IPS-18c (cell line): ENCODE measurements at regions not wholly inside any gene's neighbourhood (a gene's known extent, or its start where the extent isn't known, plus 50 kb on each side); places are given as distances from the start of the nearest gene placed in this dataset.
"Not testable (repeated sequence)": the region's sequence is repeated elsewhere in the genome, so short reads cannot be mapped to it uniquely, and the experiment has no call there.

ENCODE experiments used
- H3K4me3 ChIP-seq: 2 replicates; pipeline ENCODE4 v1.7.0; 2013; ENCODE audit warnings: low read depth, mild to moderate bottlenecking, low read length, moderate library complexity; ENCODE audit not compliant: insufficient read depth
- H3K9me3 ChIP-seq: one replicate; pipeline ENCODE4 v1.6.1; 2013; ENCODE audit warnings: mild to moderate bottlenecking, low read length, moderate library complexity; ENCODE audit not compliant: control insufficient read depth, insufficient read depth

GRCh38 chr11:134511255-134511654 lies 99.2 kb upstream of the B3GAT1 start:
- Histone ChIP-seq H3K4me3 (no peak overlapping the region), H3K9me3 (no peaks in the 10 kb centered on the region)

DNA sequence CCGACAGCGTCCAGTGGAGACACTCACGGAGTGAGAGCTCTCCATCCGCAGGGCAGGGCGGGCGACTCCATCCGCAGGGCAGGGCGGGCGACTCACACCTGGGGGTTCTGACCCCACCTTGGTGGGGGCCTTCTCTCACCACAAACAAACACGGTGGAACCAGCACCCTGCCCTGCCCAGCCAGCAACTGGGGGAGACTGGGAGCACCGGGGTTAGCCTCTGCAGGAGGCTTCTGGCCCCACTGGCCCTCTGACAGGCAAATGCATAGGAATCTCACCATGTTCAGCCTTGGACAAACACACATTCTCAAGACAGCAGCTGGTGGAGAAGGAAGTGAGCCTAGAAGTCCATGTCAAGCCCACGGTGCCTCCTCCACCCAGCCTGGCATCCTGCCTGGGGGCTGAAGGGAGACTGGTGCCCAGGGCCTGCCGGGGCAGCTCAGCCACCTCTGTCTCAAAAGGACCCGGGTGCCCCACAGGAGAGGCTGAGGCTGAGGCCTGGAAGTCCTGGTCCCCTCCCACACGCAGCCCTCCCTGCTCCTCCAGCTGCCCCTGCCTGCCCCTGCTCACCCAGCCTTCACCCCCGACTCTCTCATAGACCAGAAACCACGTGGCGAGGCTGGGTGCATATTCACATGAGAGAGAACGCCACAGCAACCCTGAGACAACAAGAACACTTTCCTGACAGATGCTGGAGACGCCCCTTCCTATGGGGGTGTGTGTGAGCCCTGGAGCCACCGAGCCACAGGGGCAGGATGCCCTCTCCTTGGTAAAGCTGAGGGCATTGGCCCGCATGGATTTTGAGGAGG lies 98.4 kb upstream of the B3GAT1 start:
- Histone ChIP-seq H3K9me3 (no peaks in the 10 kb centered on the region), H3K4me3 (no peak overlapping the region)

GRCh38 chr11:134509381-134510232 lies 97.6 kb upstream of the B3GAT1 start:
- H3K4me3 ChIP-seq = no peak overlapping the region
- H3K9me3 ChIP-seq = no peaks in the 10 kb centered on the region

GRCh38 chr11:134508219-134508990 lies 96.4 kb upstream of the B3GAT1 start:
- Histone ChIP-seq H3K9me3 (no peaks in the 10 kb centered on the region), H3K4me3 (no peak overlapping the region)

- no peak overlapping the region for H3K4me3 ChIP-seq
- H3K9me3 ChIP-seq = no peaks in the 10 kb centered on the region
Measured at GRCh38 chr11:134506046-134506445, 94.0 kb upstream of the B3GAT1 start.

- H3K4me3 ChIP-seq = no peak overlapping the region
- H3K9me3 ChIP-seq = no peaks in the 10 kb centered on the region
Measured at GRCh38 chr11:134505125-134505524, 93.1 kb upstream of the B3GAT1 start.

DNA sequence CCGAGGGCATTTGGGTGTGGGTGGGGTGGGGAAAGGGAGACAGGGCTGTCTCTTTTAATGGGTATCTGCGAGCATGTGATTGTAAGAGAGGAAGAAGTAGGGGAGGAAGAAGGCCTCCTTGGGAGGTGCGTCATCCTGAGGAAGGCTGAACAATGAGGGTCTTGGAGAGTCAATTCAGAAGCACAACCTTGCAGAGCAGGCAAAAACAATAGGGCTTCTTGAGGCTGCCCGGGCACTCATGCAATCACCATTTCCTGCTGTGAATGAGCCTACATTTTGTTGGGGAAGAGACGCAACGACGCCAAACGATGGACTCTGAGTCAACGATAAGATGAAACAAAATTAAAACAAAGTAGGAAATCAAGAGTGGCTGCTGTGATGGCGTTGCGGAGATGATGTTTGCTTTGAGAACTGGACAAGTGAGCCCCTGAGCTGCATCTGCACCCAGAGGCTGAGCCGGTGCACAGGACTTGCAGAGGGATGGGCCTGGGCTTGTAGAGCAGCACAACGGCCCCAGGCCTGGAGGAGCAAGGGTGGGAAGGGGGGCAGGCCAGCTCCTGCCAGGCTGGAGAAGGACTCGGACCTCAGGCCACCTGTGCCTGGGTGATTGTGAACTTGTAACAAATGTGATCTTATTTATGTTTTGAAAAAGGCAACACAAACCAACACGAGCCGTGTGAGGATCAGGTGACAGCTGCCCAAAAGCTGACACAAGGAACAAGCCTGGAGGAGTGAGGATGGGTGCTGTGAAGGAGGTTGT lies 92.3 kb upstream of the B3GAT1 start:
- Histone ChIP-seq H3K9me3 (no peaks in the 10 kb centered on the region), H3K4me3 (no peak overlapping the region)

DNA sequence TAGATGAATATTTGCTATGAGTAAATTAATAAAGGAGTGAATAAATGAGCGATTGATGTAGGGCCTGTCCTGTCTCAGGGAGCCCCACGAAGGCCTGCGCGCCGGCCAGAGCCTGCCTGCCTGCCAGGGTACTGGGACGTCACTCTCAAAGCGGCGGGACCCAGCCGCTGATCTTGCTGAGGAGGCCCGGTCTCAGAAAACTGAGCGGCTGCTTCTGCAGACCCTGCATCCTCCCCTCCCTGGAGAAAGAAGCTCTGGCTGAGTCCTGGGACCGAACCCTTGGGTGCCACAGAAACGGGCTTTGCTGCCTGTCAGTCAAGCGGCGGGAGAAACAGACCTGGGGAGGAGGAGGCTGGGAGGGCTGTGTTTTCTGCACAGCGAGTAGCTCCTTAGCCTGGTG lies 91.6 kb upstream of the B3GAT1 start:
- H3K4me3 ChIP-seq = no peak overlapping the region
- H3K9me3 ChIP-seq = no peaks in the 10 kb centered on the region

GRCh38 chr11:134503100-134503499 lies 91.1 kb upstream of the B3GAT1 start:
- Histone ChIP-seq H3K4me3 (no peak overlapping the region), H3K9me3 (peaks cover under 1% of the 10 kb centered on the region)

- Histone ChIP-seq H3K4me3 (no peak overlapping the region), H3K9me3 (peaks cover 2% of the 10 kb centered on the region)
Measured at GRCh38 chr11:134502153-134502550, 90.1 kb upstream of the B3GAT1 start.

GRCh38 chr11:134501406-134502152 lies 89.5 kb upstream of the B3GAT1 start:
- no peak overlapping the region for H3K4me3 ChIP-seq
- peaks cover 2% of the 10 kb centered on the region for H3K9me3 ChIP-seq

DNA sequence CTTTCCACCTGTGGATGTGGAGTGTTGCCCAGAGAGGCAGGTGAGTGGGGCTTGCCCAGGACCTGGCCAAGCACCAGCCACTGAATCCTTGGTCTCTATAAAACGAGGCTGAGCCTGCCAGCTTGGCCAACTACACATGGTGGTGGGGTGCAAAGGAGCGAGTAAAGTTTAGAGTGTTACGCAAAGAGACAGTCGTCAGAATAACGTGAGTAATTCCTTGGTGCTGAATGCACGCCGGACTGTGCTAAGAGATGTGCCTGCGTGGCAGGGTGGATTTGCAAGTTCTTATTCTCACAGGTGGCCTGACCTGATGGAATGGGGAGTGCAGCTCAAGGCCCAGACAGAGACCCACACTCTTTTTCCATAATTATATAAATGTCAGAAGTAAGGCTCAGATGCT lies 88.6 kb upstream of the B3GAT1 start:
- peaks cover 2% of the 10 kb centered on the region for H3K9me3 ChIP-seq

GRCh38 chr11:134499990-134500389 lies 87.9 kb upstream of the B3GAT1 start:
- no peak overlapping the region for H3K4me3 ChIP-seq
- H3K9me3 ChIP-seq = peaks cover 2% of the 10 kb centered on the region

More for the DNA sequence above, 88.6 kb upstream of the B3GAT1 start:
- no peak overlapping the region for H3K4me3 ChIP-seq

DNA sequence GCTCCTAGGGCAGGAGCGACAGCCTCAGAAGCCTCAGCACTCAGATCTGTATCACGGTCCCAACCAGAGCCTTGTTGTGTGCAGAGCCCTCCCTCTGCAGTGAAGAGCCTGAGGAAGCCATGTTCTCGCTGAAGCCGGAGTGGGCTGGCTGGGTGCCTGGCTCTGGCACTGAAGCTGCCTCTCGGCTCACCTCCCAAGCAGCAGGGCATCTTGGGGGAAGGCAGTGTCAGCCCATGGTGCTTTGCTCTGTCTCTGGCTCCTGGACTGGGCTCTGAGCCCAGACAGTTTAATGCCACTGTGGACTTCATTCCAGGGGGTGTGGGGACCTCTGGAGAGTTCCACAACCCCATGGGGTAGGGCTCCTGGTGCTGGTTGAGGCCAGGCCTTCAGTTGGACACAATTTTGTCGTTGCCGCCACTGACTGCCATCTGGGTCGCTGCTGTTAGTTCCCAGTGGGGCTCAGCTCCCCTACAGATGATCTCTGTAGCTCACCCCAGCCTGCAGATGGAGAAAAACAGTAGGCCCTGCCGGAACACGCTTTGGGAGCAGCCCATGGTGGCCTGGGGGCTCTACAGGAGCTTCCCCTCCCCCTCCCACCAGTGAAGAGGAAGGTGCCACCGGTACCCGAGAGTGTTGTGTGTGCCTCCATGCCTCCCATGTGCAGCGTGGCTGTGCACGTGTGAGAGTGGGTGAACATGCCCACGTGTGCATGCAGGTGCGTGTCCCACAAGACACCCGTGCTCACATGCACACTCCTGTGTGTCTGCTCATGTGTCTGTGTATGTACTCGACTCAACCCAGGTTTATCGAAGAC lies 86.5 kb upstream of the B3GAT1 start:
- Histone ChIP-seq H3K9me3 (peaks cover 2% of the 10 kb centered on the region), H3K4me3 (no peak overlapping the region)

DNA sequence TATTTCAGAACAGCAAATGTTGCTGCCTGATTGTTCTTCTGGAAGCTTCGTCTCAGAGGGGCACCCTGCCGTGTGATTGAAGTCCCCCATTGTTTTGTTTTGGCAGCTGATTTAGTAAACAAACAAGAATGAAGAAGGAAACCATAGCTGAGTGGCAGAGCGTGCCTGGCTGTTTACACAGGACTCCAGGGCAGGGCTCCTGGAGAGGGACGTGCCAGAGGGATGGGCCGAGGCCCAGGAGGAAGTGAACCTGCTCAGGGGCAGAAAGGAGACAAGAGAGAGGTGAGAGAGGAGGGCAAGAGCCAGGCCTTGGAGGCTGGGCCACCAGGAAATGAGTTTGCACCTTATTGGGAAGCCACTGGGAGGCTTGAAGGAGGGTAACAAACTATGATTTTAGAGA lies 85.5 kb upstream of the B3GAT1 start:
- Histone ChIP-seq H3K4me3 (no peak overlapping the region), H3K9me3 (peaks cover 2% of the 10 kb centered on the region)

GRCh38 chr11:134496058-134496457 lies 84.0 kb upstream of the B3GAT1 start:
- H3K4me3 ChIP-seq, H3K9me3 ChIP-seq: not testable (repeated sequence)
